ENCODE measurements at regions not wholly inside any gene's neighbourhood (a gene's known extent, or its start where the extent isn't known, plus 50 kb on each side); places are given as distances from the start of the nearest gene placed in this dataset.

DNA sequence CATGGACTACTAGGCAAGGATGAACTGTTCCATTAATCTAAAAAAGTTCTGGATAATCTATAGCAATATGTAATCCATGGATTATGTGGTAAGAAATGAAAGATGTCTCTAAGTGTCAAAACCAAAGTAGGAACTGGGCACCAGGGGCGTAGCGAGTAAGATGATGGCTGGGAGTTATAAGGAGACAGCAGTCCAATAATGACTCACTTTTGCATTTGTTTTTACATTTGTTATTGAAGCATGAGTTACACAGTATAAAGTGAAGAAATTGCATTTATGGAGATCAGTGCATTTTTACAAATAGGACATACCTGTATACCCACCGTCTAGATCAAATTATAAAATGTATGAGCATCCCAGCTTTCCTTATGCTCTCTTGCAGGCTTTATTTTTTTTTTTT, 878.5 kb upstream of the MAP3K7 start:
- Histone ChIP-seq H4K20me1 (ENCODE audit: control insufficient read depth, insufficient read depth, insufficient read length) (no peaks in the 10 kb centered on the region), H2BK15ac (ENCODE audit: low read depth, low read length) (no peak overlapping the region), H3K18ac (ENCODE audit: insufficient read length, low read depth, low read length) (no peak overlapping the region), H3K23me2 (ENCODE audit: insufficient read length, low read depth, low read length, poor library complexity, severe bottlenecking) (no peaks in the 10 kb centered on the region), H3K14ac (ENCODE audit: insufficient read depth, low read length) (no peak overlapping the region), H3K23ac (ENCODE audit: insufficient read length, low read depth, low read length) (no peak overlapping the region), H3K9ac (ENCODE audit: extremely low read depth, insufficient read length, low read length) (no peak overlapping the region), H4K8ac (replicated peaks; ENCODE audit: insufficient read length, low read depth, low read length) (no peak overlapping the region), H3K56ac (ENCODE audit: insufficient read length, low read depth, low read length) (no peak overlapping the region), H2BK5ac (ENCODE audit: insufficient read length, low read length) (no peak overlapping the region), H4K91ac (ENCODE audit: insufficient read length, low read depth, low read length) (no peak overlapping the region), H3T11ph (ENCODE audit: low read length) (no peak overlapping the region), H2BK20ac (ENCODE audit: low read depth, low read length, poor library complexity, severe bottlenecking) (no peak overlapping the region), H3K4me2 (ENCODE audit: insufficient read depth, insufficient read length, low read length) (no peak overlapping the region), H2AK5ac (ENCODE audit: insufficient read length, low read length) (no peak overlapping the region), H3K4ac (ENCODE audit: low read depth, low read length) (no peak overlapping the region), H3K9me3 (ENCODE audit: control insufficient read depth, low read depth, low read length) (no peaks in the 10 kb centered on the region), H2AFZ (ENCODE audit: low read length) (no peak overlapping the region), H4K5ac (ENCODE audit: insufficient read length, low read depth, low read length) (no peak overlapping the region), H3K27me3 (ENCODE audit: insufficient read depth, low read length) (no peaks in the 10 kb centered on the region), H3K4me1 (ENCODE audit: insufficient read depth, low read length) (no peaks in the 10 kb centered on the region), H2BK120ac (ENCODE audit: low read depth, low read length, poor library complexity, severe bottlenecking) (no peak overlapping the region), H3K79me1 (ENCODE audit: insufficient read depth, low read depth, low read length, poor library complexity, severe bottlenecking) (no peaks in the 10 kb centered on the region), H3K79me2 (ENCODE audit: insufficient read depth, low read length) (no peaks in the 10 kb centered on the region), H3K27ac (ENCODE audit: insufficient read length, low read depth, low read length) (no peak overlapping the region), H2BK12ac (ENCODE audit: insufficient read length, low read depth, low read length) (no peak overlapping the region)
- no peak for DNase-seq
- Mint-ChIP-seq H3K27ac (no peak overlapping the region), H3K4me3 (no peak overlapping the region), H3K4me1 (no peaks in the 10 kb centered on the region), H3K27me3 (ENCODE audit: low read depth) (peaks cover 3% of the 10 kb centered on the region), H3K36me3 (ENCODE audit: insufficient read depth in 1 of 3, low read depth in 3 of 3) (no peaks in the 10 kb centered on the region), H3K9me3 (no peaks in the 10 kb centered on the region)
- WGBS (ENCODE audit: extremely low coverage, insufficient read length, low lambda C conversion rate): no CpG with 5 or more reads among the region's 3 CpGs
- TF ChIP-seq, protein P1, sequence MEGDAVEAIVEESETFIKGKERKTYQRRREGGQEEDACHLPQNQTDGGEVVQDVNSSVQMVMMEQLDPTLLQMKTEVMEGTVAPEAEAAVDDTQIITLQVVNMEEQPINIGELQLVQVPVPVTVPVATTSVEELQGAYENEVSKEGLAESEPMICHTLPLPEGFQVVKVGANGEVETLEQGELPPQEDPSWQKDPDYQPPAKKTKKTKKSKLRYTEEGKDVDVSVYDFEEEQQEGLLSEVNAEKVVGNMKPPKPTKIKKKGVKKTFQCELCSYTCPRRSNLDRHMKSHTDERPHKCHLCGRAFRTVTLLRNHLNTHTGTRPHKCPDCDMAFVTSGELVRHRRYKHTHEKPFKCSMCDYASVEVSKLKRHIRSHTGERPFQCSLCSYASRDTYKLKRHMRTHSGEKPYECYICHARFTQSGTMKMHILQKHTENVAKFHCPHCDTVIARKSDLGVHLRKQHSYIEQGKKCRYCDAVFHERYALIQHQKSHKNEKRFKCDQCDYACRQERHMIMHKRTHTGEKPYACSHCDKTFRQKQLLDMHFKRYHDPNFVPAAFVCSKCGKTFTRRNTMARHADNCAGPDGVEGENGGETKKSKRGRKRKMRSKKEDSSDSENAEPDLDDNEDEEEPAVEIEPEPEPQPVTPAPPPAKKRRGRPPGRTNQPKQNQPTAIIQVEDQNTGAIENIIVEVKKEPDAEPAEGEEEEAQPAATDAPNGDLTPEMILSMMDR (conservative IDR thresholded peaks at IDR 0.05): no peak

All from H9 (cell line).